ENCODE measurements at regions not wholly inside any gene's neighbourhood (a gene's known extent, or its start where the extent isn't known, plus 50 kb on each side); places are given as distances from the start of the nearest gene placed in this dataset.
"Not testable (repeated sequence)": the region's sequence is repeated elsewhere in the genome, so short reads cannot be mapped to it uniquely, and the experiment has no call there.

DNA sequence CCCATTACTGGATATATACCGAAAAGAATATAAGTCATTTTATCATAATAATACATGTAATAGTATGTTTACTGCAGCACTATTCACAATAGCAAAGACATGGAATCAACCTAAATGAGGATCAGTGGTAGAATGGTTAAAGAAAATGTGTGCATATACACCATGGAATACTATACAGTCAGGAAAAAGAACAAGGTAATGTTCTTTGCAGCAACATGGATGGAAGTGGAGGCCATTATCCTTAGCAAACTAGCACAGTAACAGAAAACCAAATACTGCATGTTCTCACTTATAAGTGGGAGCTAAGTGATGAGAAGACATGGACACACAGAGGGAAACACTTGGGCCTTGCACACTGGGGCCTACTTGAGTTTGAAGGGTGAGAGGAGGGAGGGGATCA lies 207.4 kb upstream of the APOOL start:
- no peaks in the 10 kb centered on the region for H3K4me1 ChIP-seq
- H3K36me3 ChIP-seq = no peaks in the 10 kb centered on the region
- TF ChIP-seq, protein P1, sequence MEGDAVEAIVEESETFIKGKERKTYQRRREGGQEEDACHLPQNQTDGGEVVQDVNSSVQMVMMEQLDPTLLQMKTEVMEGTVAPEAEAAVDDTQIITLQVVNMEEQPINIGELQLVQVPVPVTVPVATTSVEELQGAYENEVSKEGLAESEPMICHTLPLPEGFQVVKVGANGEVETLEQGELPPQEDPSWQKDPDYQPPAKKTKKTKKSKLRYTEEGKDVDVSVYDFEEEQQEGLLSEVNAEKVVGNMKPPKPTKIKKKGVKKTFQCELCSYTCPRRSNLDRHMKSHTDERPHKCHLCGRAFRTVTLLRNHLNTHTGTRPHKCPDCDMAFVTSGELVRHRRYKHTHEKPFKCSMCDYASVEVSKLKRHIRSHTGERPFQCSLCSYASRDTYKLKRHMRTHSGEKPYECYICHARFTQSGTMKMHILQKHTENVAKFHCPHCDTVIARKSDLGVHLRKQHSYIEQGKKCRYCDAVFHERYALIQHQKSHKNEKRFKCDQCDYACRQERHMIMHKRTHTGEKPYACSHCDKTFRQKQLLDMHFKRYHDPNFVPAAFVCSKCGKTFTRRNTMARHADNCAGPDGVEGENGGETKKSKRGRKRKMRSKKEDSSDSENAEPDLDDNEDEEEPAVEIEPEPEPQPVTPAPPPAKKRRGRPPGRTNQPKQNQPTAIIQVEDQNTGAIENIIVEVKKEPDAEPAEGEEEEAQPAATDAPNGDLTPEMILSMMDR (IDR thresholded peaks at IDR 0.05; ENCODE audit: low read depth, low read length) = no peak
- H3K4me3 ChIP-seq (ENCODE audit: low read depth, low read length) = no peak overlapping the region
- no peak for DNase-seq
- H3K27me3 ChIP-seq = no peaks in the 10 kb centered on the region
- H3K9me3 ChIP-seq = no peaks in the 10 kb centered on the region

DNA sequence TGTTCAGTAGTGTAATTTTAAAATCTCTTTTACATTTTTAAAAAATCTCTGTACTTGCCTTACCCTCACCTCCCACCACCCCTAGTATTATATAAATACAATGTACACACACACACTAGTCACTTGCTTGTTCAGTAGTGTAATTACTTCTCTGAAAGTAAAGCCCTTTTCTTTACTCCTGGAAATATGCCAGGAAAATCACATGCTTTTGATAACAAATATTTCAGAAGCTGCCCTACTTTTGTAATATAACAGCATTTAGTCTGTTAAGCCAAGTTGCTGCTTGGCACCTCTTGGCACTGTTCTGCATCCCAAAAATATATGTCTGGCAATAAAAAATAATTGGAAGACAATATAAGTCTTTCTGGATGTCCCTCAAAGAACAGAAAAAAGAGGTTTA lies 172.8 kb upstream of the APOOL start:
- no peaks in the 10 kb centered on the region for H3K27me3 ChIP-seq
- H3K36me3 ChIP-seq = no peaks in the 10 kb centered on the region
- no peak for DNase-seq
- TF ChIP-seq, protein P1 (IDR thresholded peaks at IDR 0.05; ENCODE audit: low read depth, low read length) = no peak
- no peaks in the 10 kb centered on the region for H3K4me1 ChIP-seq
- H3K4me3 ChIP-seq (ENCODE audit: low read depth, low read length) = no peak overlapping the region
- H3K9me3 ChIP-seq = no peaks in the 10 kb centered on the region

DNA sequence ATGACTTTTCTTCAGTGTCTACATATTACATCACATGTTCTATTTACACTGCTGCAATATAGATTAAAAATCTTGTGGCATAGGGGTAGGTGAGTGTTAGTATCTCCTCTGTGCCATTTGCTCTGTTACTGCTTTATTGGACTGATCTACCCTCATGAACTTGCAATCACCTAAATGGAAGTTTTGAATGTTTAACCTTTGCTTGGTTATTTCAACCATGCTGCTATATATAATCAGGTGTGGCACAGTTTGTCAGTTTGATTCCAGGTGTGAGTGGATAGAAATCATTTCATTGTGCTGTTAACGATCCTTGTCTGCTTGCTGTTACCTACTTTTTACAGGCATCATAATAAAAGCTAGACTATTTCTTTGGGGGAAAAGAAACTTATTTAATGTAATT lies 157.1 kb upstream of the APOOL start:
- H3K36me3 ChIP-seq; DNase-seq; H3K4me1 ChIP-seq; H3K27me3 ChIP-seq; H3K9me3 ChIP-seq; H3K4me3 ChIP-seq (ENCODE audit: low read depth, low read length): not testable (repeated sequence)

DNA sequence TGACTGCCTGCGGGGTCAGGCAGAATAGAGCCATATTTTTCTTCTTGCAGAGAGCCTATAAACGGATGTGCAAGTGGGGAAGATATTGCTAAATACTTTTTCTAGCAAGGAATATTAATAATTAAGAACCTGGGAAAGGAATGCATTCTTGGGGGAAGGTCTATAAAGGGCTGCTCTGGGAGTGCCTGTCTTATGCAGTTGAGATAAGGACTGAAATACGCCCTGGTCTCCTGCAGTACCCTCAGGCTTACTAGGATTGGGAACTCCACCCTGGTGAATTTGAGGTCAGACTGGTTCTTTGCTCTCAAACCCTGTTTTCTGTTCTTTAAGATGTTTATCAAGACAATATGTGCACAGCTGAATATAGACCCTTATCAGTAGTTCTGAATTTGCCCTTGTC lies 152.5 kb upstream of the APOOL start:
- not testable (repeated sequence) for H3K27me3 ChIP-seq; H3K4me1 ChIP-seq; H3K4me3 ChIP-seq (ENCODE audit: low read depth, low read length); DNase-seq; H3K36me3 ChIP-seq; H3K9me3 ChIP-seq

DNA sequence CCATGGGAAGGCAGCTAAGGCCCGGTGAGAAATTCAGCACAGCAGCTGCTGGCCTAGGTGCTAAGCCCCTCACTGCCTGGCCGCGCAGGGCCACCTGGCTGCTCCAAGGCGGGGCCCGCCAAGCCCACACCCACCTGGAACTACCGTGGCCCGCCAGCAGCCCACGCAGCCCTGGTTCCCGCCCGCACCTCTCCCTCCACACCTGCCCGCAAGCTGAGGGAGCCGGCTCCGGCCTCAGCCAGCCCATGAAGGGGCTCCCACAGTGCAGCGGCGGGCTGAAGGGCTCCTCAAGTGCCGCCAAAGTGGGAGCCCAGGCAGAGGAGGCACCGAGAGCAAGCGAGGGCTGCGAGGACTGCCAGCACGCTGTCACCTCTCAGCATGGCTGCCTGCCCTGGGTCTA lies 146.9 kb upstream of the APOOL start:
- H3K27me3 ChIP-seq; H3K4me3 ChIP-seq (ENCODE audit: low read depth, low read length); DNase-seq; H3K4me1 ChIP-seq; H3K36me3 ChIP-seq; H3K9me3 ChIP-seq: not testable (repeated sequence)

DNA sequence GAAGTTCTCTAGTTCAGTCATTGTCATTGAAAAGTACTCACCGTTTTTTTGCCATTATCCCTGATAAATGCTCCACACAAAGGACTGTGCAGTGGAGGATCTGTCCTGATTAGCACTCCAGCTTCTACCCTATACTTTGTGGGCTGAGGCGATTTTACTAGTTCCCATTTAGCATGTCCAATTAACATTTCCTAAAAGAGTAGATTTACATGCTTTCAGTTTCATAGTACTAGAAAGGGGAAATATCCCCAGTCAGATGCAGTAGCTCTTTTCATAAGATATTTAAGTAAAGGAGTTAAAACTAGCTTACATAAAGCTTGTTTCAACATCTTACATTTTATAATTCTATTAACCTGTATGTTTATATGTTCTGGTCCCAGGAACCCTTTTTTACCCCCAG lies 144.9 kb upstream of the APOOL start:
- H3K4me3 ChIP-seq (ENCODE audit: low read depth, low read length); H3K27me3 ChIP-seq; H3K9me3 ChIP-seq; H3K4me1 ChIP-seq; H3K36me3 ChIP-seq; DNase-seq: not testable (repeated sequence)

DNA sequence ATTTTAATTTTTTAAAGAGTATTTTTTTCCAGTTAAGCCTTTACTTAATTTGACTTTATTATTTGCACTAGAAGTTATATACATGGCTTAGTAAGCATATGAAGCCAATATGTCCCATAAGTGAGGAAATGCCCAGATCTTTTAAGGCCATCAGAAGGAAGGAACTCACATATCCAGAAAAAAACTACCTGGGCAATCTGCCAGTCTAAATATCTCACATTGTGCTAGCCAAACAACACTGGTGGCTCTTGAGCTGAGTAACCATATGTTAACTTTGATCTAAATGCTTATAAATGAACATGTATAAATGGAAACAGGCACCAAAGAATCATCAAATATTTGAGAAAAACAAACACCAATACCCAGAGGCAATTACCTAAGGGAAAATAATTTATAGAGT lies 138.6 kb upstream of the APOOL start:
- TF ChIP-seq, protein P1 (IDR thresholded peaks at IDR 0.05; ENCODE audit: low read depth, low read length) = no peak
- no peak for DNase-seq
- Histone ChIP-seq H3K9me3 (no peaks in the 10 kb centered on the region), H3K4me1 (no peaks in the 10 kb centered on the region), H3K27me3 (no peaks in the 10 kb centered on the region), H3K36me3 (no peaks in the 10 kb centered on the region), H3K4me3 (ENCODE audit: low read depth, low read length) (no peak overlapping the region)

DNA sequence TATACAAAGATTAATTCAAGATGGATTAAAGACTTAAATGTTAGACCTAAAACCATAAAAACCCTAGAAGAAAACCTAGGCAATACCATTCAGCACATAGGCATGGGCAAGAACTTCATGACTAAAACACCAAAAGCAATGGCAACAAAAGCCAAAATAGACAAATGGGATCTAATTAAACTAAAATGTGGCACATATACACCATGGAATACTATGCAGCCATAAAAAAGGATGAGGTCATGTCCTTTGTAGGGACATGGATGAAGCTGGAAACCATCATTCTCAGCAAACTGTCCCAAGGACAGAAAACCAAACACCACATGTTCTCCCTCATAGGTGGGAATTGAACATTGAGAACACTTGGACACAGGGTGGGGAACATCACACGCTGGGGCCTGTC lies 133.4 kb upstream of the APOOL start:
- not testable (repeated sequence) for H3K36me3 ChIP-seq; H3K4me1 ChIP-seq; H3K4me3 ChIP-seq (ENCODE audit: low read depth, low read length); H3K9me3 ChIP-seq; DNase-seq; H3K27me3 ChIP-seq

DNA sequence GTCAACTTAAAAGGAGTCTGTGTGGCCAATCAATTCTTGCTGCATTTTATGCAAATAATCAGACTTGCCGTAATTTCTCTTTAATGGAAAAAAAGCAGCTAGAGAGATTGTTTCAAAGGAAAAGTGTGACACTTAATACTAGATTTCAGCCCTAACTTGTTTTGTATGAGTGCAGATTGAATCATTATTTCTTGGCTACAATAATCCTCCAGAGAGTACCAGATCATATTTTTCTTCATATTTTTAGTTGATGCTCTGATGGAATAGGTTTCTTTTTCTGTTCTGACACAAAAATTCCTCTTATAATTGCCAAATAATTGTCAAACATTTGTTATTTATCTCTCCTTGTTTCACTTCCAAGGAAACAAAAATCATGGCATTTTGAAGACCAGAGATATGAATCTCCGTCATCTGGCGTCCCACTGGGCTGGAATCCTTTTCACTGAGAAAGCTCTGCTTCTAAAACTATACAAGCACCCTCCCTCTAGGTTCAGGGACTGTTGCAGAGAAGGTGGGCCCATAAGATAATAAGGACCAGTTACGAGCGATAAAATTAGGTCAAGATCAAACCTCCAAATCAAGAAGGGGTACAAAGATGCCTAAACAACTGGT lies 131.4 kb upstream of the APOOL start:
- not testable (repeated sequence) for H3K9me3 ChIP-seq; H3K4me1 ChIP-seq; H3K27me3 ChIP-seq; H3K4me3 ChIP-seq (ENCODE audit: low read depth, low read length); H3K36me3 ChIP-seq; DNase-seq

Measured in BE2C (cell line).